Keratinocyte (primary cell): ENCODE measurements at regions not wholly inside any gene's neighbourhood (a gene's known extent, or its start where the extent isn't known, plus 50 kb on each side); places are given as distances from the start of the nearest gene placed in this dataset.

Experiments
- DNase-seq: peaks from one replicate; pipeline ENCODE4 v3.0.0-alpha.2; 2011; ENCODE audit warnings: low read depth, missing footprints, low spot score
- FAIRE-seq: peaks from 2 replicates; lab custom pipeline; 2011; peaks lifted over from hg19 to GRCh38; lab: Jason Lieb, UNC
- H2AFZ ChIP-seq: 2 replicates; pipeline ENCODE4 v1.6.0; 2012; ENCODE audit warnings: low read length, control low read depth, inconsistent platforms; ENCODE audit not compliant: control insufficient read depth
- H3K27ac ChIP-seq: 2 replicates; pipeline ENCODE4 v1.5.1; 2011; ENCODE audit warnings: low read length; ENCODE audit not compliant: control insufficient read depth, insufficient read depth
- H3K27me3 ChIP-seq: 3 replicates; pipeline ENCODE4 v1.6.0; 2011; ENCODE audit warnings: low read length; ENCODE audit not compliant: control insufficient read depth, insufficient read depth; ENCODE audit errors: extremely low read depth
- H3K36me3 ChIP-seq, 2 experiments: 2 replicates in 1 of 2; 3 replicates in 1 of 2; pipeline ENCODE4 v1.5.1; 2011; ENCODE audit warnings: low read length in 2 of 2, mild to moderate bottlenecking in 1 of 2; ENCODE audit not compliant: control insufficient read depth in 2 of 2, insufficient read depth in 2 of 2; ENCODE audit errors: extremely low read depth in 1 of 2
- H3K4me1 ChIP-seq: 3 replicates; pipeline ENCODE4 v1.5.1; 2011; ENCODE audit warnings: low read length; ENCODE audit not compliant: control insufficient read depth, insufficient read depth; ENCODE audit errors: extremely low read depth
- H3K4me2 ChIP-seq: 3 replicates; pipeline ENCODE4 v1.6.0; 2011; ENCODE audit warnings: low read depth, low read length; ENCODE audit not compliant: control insufficient read depth, insufficient read depth; ENCODE audit errors: extremely low read depth
- H3K4me3 ChIP-seq, 3 experiments: fragments of 200-600 bp in 1 of 3; sonication (generic) in 1 of 3; 2 replicates in 2 of 3; 3 replicates in 1 of 3; pipeline ENCODE4 v1.5.1; 2011 to 2016; ENCODE audit warnings: low read length in 3 of 3, mild to moderate bottlenecking in 3 of 3, control low read depth in 2 of 3, inconsistent platforms in 1 of 3, low read depth in 1 of 3, mixed read lengths in 1 of 3, mixed run types in 1 of 3, moderate library complexity in 1 of 3; ENCODE audit not compliant: control insufficient read depth in 2 of 3, insufficient read depth in 2 of 3; ENCODE audit errors: extremely low read depth in 1 of 3
- H3K79me2 ChIP-seq: 2 replicates; pipeline ENCODE4 v1.6.0; 2012; ENCODE audit warnings: low read length; ENCODE audit not compliant: control insufficient read depth, insufficient read depth
- H3K9ac ChIP-seq: 3 replicates; pipeline ENCODE4 v1.6.0; 2011; ENCODE audit warnings: low read length; ENCODE audit not compliant: control insufficient read depth, insufficient read depth; ENCODE audit errors: extremely low read depth
- H3K9me1 ChIP-seq: 3 replicates; pipeline ENCODE4 v1.6.0; 2011; ENCODE audit warnings: low read length; ENCODE audit not compliant: control insufficient read depth, insufficient read depth; ENCODE audit errors: extremely low read depth
- H3K9me3 ChIP-seq: 2 replicates; pipeline ENCODE4 v1.5.1; 2012; ENCODE audit warnings: low read depth, low read length; ENCODE audit not compliant: control insufficient read depth
- H4K20me1 ChIP-seq: 3 replicates; pipeline ENCODE4 v1.6.0; 2011; ENCODE audit warnings: low read length; ENCODE audit not compliant: control insufficient read depth, insufficient read depth; ENCODE audit errors: extremely low read depth
- CTCF ChIP-seq, 3 experiments: IDR thresholded peaks in 1 of 3; conservative IDR thresholded peaks in 1 of 3; optimal IDR thresholded peaks in 1 of 3; 2 replicates in 2 of 3; 3 replicates in 1 of 3; pipeline versions ENCODE3 to v1.5.1; 2011; ENCODE audit warnings: low read length in 3 of 3, mild to moderate bottlenecking in 3 of 3, moderate library complexity in 2 of 3, control low read depth in 1 of 3, inconsistent platforms in 1 of 3; ENCODE audit not compliant: insufficient read depth in 2 of 3; ENCODE audit errors: extremely low read depth in 1 of 3
- EZH2 ChIP-seq: IDR thresholded peaks from one replicate; pipeline ENCODE4 v1.6.1; 2012; ENCODE audit warnings: inconsistent platforms, mild to moderate bottlenecking, low read length, moderate library complexity
- dilution Hi-C: fragments of 300-500 bp; cut with MboI; formaldehyde crosslinking; loops from one replicate; pipeline ENCODE4 v1.7.0; 2020; ENCODE audit warnings: low sequenced_read_pairs; ENCODE audit not compliant: extremely low pct_ligation_motif_present

DNA sequence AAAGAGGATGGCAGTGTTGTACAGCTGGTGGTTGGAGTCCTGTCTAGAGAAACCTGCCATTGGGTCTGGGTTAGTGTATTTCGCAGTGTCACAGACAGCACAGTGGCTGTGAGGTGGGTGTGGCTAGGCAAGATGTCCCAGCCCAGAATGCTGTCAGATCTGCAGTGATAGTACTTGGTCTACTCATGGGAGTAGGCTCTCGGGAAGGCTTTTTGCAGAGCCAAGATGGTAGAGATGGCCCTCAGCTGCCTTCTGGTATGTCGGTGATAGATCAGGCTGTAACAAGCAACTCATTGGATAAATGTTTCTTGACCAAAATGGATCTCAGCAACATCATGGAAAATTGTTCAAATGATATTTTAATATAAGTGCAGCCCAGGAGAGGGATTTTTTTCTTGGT is 84.3 kb upstream of the WDR1 start:
- FAIRE-seq, result no peak

GRCh38 chr4:10198365-10198764 is 81.8 kb upstream of the WDR1 start:
- no peaks in the 10 kb centered on the region for H3K36me3 ChIP-seq
- H3K4me1 ChIP-seq, result no peaks in the 10 kb centered on the region
- no peaks in the 10 kb centered on the region for H3K79me2 ChIP-seq
- no peak overlapping the region for H3K9ac ChIP-seq
- H3K9me1 ChIP-seq, result no peaks in the 10 kb centered on the region
- H3K4me2 ChIP-seq, result no peak overlapping the region
- no peak for FAIRE-seq
- H4K20me1 ChIP-seq, result no peaks in the 10 kb centered on the region
- no peak overlapping the region for H2AFZ ChIP-seq
- dilution Hi-C loops, result loop anchor here (25.0 kb wide), 1 partner anchor 214 kb away; no protein-coding TSS in a partner anchor
- TF ChIP-seq EZH2, result no peak
- no peaks in the 10 kb centered on the region for H3K9me3 ChIP-seq
- no peaks in the 10 kb centered on the region for H3K27me3 ChIP-seq
- no peak overlapping the region for H3K27ac ChIP-seq
- no peak for DNase-seq
- no peak overlapping the region for H3K4me3 ChIP-seq

More for the DNA sequence above, 84.3 kb upstream of the WDR1 start:
- no peaks in the 10 kb centered on the region for H3K4me1 ChIP-seq
- no peaks in the 10 kb centered on the region for H3K36me3 ChIP-seq
- no peaks in the 10 kb centered on the region for H4K20me1 ChIP-seq
- dilution Hi-C loops, result no loop called here
- H3K79me2 ChIP-seq, result no peaks in the 10 kb centered on the region
- no peak for DNase-seq
- no peak overlapping the region for H3K9ac ChIP-seq
- H3K9me1 ChIP-seq, result no peaks in the 10 kb centered on the region
- H3K4me2 ChIP-seq, result no peak overlapping the region
- TF ChIP-seq EZH2, result no peak
- H3K4me3 ChIP-seq, result no peak overlapping the region
- no peaks in the 10 kb centered on the region for H3K9me3 ChIP-seq
- no peak overlapping the region for H2AFZ ChIP-seq
- no peak overlapping the region for H3K27ac ChIP-seq
- H3K27me3 ChIP-seq, result no peaks in the 10 kb centered on the region

GRCh38 chr4:10197952-10198351 is 81.4 kb upstream of the WDR1 start:
- Histone ChIP-seq H2AFZ (no peak overlapping the region), H3K36me3 (no peaks in the 10 kb centered on the region), H3K9me1 (no peaks in the 10 kb centered on the region), H3K9me3 (no peaks in the 10 kb centered on the region), H3K4me1 (no peaks in the 10 kb centered on the region), H3K27ac (no peak overlapping the region), H3K9ac (no peak overlapping the region), H3K4me2 (no peak overlapping the region), H3K79me2 (no peaks in the 10 kb centered on the region), H4K20me1 (no peaks in the 10 kb centered on the region), H3K4me3 (no peak overlapping the region), H3K27me3 (no peaks in the 10 kb centered on the region)
- dilution Hi-C loops, result loop anchor here (25.0 kb wide), 1 partner anchor 214 kb away; no protein-coding TSS in a partner anchor
- no peak for FAIRE-seq
- TF ChIP-seq EZH2 (no peak), CTCF (optimal IDR thresholded peaks at IDR 0.05 in 1 of 3, IDR thresholded peaks at IDR 0.05 in 1 of 3, conservative IDR thresholded peaks at IDR 0.05 in 1 of 3; ENCODE audit: extremely low read depth in 1 of 3, insufficient read depth in 2 of 3, low read length in 3 of 3) (no peak)
- no peak for DNase-seq
